NCI-H460 (cell line): ENCODE measurements at regions not wholly inside any gene's neighbourhood (a gene's known extent, or its start where the extent isn't known, plus 50 kb on each side); places are given as distances from the start of the nearest gene placed in this dataset.

Experiments
- DNase-seq: peaks from one replicate; pipeline ENCODE4 v3.0.0-alpha.2; 2016; ENCODE audit warnings: low read depth; ENCODE audit errors: extremely low read depth

GRCh38 chr15:94105760-94106159 lies 125.6 kb upstream of the MCTP2 start:
- no peak for DNase-seq

GRCh38 chr15:94100863-94101262 lies 130.5 kb upstream of the MCTP2 start:
- no peak for DNase-seq

DNA sequence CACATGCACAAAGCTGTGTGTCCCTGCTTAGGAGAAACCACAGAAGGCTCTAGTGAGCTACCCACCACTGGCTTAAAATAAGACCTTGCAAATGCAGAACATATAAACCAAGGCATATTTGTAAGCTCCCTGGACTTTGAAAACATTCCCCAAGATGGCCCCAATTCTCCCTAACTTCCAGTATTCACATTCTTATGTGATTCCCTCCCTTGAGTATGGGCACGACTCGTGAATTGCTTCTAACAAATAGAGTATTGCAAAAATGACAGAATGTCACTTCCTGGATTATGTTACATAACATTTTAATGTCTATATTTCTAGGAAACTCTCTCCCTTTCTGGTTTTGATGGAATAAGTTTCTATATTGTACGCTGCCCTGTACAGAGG lies 131.8 kb upstream of the MCTP2 start:
- no peak for DNase-seq

DNA sequence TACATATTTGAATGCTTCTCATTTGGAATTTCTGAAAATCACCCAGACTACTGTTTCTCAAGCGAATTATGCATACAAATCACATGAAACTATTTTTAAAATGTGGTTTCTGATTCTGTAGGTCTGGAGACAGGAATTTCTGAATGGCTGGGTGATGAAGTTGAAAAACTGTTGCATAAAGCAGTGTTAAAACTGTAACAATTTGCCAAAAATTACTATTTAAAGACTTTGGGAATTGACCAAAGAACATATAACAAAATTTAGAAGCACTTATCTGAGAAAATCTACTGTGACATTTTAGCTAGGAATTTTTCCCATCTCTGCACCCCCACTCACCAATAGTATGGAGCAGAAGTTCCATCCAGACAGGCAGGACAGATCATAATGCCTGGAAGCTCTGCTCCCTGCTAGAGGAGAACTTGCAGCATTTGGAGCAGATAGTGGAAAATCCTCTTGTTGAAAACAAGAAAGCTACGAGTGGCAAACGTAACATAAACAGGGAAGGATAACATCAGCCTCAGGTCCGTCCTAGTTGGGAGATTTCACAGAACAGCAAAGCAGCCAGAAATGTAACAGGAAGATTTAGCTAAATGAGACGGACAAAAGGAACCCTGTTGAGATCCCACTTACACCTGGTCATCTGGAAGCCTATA lies 132.3 kb upstream of the MCTP2 start:
- DNase-seq = no peak

DNA sequence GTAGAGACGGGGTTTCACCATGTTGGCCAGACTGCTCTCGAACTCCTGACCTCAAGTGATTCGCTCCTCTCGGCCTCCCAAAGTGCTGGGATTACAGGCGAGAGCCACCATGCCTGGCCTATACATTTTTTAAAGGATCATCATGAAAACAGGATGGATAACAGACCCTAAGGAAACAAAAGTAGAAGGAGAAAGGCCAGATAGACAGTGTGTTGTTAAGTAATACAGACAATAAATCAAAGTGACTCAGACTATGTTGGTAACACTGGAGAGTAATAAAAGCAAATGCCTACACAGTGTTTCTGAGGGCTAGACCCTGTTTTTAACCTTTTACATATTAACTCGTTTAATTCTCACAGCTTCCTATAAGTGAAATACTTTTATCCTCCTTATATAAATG lies 133.8 kb upstream of the MCTP2 start:
- no peak for DNase-seq

GRCh38 chr15:94094310-94094709 lies 137.1 kb upstream of the MCTP2 start:
- no peak for DNase-seq

DNA sequence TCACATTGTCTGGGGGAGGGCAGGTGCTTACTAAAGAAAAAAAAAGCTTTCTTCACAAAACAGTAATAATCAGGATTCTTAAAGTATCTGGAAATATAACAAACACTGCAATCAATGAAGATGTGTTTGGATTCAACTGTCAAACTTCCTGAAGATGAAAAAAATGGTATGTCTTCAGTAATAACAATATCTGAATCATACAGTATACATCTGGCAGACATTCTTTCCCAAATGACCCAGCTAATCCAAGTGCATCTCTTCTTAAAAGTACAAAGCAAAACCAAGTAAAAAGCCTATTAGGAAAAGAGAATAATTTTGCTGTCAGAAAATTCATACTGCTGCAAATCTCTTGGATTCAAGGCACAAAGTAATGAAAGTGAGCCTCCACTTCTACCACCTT lies 145.0 kb upstream of the MCTP2 start:
- no peak for DNase-seq

DNA sequence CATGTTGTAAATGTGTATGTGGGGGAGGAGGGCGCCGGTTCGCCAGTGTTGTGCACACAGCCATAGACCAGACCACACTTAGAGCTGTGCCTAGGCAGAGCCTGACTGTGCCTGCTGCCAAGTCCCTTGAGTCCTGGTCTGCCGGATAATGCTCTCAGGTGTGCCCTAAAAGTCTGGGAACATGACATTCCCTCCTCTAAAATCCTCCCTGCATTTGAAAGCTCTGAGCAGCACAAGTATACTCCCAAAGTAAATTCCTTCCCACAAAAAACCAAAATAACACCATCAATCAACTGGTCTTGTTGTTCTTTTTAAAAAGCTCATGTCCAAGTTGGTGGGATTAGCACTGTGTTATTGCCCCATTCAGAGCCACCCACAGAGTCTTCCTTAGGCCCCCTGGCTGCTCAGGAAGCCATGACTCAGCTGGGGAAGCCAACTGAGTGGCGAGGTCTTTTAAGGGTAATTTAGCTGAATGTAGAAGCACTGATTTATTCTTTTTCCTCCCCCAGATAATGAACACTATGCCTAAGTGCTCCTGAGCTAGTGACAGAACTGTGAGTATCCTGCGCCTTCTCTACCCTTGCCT lies 147.8 kb upstream of the MCTP2 start:
- no peak for DNase-seq

GRCh38 chr15:94081829-94082228 lies 149.5 kb upstream of the MCTP2 start:
- no peak for DNase-seq

GRCh38 chr15:94080989-94081605 lies 150.3 kb upstream of the MCTP2 start:
- no peak for DNase-seq

- no peak for DNase-seq
Observed at GRCh38 chr15:94080416-94080815, 150.9 kb upstream of the MCTP2 start.

- no peak for DNase-seq
Observed at GRCh38 chr15:94079968-94080367, 151.4 kb upstream of the MCTP2 start.

DNA sequence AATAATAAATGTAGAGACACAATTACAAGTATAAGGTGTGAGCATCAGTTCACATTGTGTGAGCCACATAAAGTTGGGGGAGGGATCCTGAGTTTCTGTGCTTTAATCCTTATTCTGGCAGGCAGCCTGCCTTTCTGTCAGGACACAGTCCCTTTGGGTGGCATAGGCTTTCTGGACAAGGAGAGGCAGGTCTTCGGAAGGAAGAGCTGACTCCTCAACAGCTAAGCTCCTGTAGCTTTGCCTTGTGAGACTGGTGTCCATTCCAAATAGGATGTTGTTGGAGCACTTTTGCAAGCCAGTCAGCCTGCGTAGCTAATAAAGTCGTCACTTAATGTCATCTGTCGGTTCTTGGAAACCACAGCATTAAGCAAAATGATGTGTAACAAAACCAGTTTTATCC lies 151.9 kb upstream of the MCTP2 start:
- no peak for DNase-seq

GRCh38 chr15:94077938-94078337 lies 153.4 kb upstream of the MCTP2 start:
- DNase-seq = no peak

DNA sequence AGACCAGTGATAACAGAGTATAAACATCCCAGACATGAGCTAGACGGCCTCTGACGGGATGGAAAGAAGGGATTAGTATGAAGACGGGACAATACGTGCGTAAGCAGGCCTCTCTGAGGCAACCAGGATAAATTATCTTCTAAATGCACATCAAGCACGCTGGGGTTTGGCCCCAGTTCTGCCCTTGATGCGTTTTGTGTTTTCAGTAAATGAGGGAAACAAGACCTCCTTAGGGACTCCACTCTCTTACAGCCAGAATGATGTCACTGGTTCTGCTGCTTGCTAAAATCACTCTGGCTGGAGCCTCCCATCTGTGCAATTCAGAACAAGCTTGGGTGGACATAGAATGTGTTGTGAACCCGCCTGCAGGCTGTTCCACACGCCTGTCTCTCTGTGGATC lies 156.0 kb upstream of the MCTP2 start:
- DNase-seq = no peak

DNA sequence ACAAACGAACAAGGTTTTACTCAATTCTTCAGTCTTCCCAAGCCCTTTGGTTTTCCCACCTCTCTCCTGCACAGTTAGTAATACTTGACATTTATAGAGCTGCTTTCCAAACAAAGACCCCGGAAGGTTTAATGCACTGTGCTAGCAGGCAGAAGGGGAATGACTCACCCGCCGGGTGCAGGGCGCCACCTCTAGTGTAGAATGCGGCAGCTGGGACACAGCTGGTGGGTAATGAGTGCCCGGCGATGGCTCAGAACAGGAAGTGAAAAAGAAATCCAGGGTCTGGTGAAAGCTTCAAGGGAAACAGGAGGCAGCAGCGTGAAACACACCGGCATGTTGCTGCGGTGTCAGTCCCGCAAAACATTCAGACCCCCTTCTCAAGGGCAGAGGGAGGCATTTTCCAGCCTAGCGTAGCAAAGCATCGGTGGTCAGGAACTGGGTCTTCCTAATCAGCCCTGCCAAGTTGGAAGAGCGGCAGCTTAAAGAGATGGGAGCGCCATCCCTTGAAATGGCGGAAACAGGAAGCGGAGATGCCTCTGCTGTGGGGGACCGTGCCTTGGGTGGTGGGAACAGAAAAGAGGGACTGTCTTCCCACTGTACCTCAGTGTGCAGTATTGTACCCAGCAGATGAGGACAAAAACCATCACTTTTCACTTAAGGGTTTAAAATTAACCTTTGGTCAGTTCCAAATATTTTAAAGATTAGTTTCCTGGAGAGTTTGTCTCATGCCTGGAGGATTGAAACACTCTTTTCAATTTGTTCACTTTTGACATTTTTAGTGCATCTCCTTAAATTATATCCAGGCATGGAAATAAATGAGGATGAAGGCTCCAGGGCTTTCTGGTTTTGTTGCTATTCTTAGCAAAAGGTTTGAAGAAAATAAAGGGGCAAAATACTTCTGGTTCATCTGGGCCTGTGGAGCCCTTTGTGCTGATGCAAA lies 160.7 kb upstream of the MCTP2 start:
- no peak for DNase-seq

DNA sequence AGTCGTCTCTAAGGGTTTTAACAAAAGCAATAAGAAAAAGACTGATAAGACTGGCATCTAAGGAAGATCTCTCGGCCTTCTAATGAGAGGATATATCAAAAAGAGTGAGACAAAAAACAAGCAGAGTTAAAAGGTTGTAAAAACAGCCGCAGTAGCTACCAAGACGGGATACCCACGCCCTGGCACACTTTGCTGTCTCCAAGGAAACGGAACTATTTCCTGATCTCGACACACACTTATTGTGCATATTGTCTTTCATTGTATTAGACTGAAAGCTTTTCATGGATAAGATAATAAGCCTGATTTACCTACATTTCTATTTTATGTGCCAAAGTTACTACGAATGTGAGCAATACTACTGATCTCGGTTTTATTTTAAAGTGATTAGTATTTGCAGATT lies 161.5 kb upstream of the MCTP2 start:
- no peak for DNase-seq

- DNase-seq = no peak
Observed at GRCh38 chr15:94066811-94067210, 164.6 kb upstream of the MCTP2 start.

DNA sequence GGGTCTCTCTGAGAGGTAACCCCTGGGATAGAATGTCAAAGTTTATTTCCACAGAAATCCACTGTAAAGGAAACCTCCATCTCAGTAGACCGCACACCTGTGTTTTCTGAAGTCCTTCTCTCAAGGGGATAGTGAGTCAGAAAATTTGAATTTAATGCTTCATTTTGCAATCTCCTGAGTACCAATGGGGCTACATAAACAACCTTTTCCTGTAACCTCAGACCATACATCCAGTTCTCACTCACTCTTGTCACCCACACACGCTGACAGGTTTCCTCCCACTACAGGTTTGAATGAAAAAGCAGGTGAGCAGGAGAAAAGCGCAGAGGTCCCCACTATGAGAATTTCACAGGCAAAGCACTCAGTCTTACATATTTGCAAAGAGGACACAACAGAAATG lies 165.3 kb upstream of the MCTP2 start:
- DNase-seq = no peak

GRCh38 chr15:94064676-94065313 lies 166.6 kb upstream of the MCTP2 start:
- DNase-seq = no peak

DNA sequence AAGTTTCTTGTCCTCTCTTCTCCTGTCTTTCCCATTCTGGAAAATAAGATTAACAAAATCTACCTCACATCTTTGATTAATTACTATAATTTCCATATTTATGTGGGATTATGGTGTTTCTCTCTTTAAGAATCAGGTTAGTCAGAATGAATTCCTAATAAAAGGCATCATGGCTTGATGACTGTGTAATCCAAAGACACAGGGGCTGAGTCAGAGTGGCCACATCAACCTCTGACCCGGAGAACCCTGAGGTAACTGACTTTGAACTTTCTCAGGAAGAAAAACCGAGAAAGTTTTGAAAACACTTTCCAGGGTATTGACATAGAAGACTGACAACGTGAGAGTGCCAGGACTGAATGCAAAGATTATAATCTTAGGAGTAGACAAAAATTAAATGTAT lies 170.3 kb upstream of the MCTP2 start:
- no peak for DNase-seq
